A673 (cell line): ENCODE measurements at regions not wholly inside any gene's neighbourhood (a gene's known extent, or its start where the extent isn't known, plus 50 kb on each side); places are given as distances from the start of the nearest gene placed in this dataset.
"Not testable (repeated sequence)": the region's sequence is repeated elsewhere in the genome, so short reads cannot be mapped to it uniquely, and the experiment has no call there.

Source experiments
- BruUV-seq: library from RNA; stranded (reverse); fragments of 400-500 nt; replicated peaks from 2 replicates; lab custom pipeline; 2021; lab: Mats Ljungman, UMichigan
- CTCF ChIA-PET: fragments of 300-600 bp; sonication (Branson Sonifier 250); formaldehyde crosslinking; loops from one replicate; lab custom pipeline; 2022; ENCODE audit warnings: antibody characterized with exemption; lab: Charles Lee
- POLR2A ChIA-PET: fragments of 300-600 bp; sonication (Branson Sonifier 250); formaldehyde crosslinking; loops from one replicate; lab custom pipeline; 2022; ENCODE audit warnings: antibody characterized with exemption; ENCODE audit not compliant: low non-redundant PET; lab: Charles Lee
- DNase-seq: peaks from one replicate; pipeline ENCODE4 v3.0.0-alpha.2; 2015; ENCODE audit warnings: low spot score
- H3K27ac ChIP-seq: fragments of 200-600 bp; sonication (generic); 2 replicates; pipeline ENCODE4 v1.5.1; 2016; ENCODE audit warnings: mixed run types, low read depth, mild to moderate bottlenecking, mixed read lengths, antibody characterized with exemption, low read length; ENCODE audit not compliant: poor library complexity, severe bottlenecking
- H3K27me3 ChIP-seq: fragments of 200-600 bp; sonication (generic); replicated peaks from 2 replicates; pipeline ENCODE4 v1.6.1; 2017; ENCODE audit warnings: mixed run types, low read depth, mild to moderate bottlenecking, mixed read lengths, antibody characterized with exemption, low read length; ENCODE audit not compliant: insufficient read depth, poor library complexity
- H3K36me3 ChIP-seq: fragments of 200-600 bp; sonication (generic); 2 replicates; pipeline ENCODE4 v1.6.1; 2016; ENCODE audit warnings: mixed run types, mild to moderate bottlenecking, mixed read lengths, antibody characterized with exemption, low read length; ENCODE audit not compliant: insufficient read depth, poor library complexity, severe bottlenecking
- H3K4me1 ChIP-seq: fragments of 200-600 bp; sonication (generic); 2 replicates; pipeline ENCODE4 v1.6.1; 2017; ENCODE audit warnings: mixed run types, mild to moderate bottlenecking, mixed read lengths, antibody characterized with exemption, low read length; ENCODE audit not compliant: insufficient read depth, poor library complexity, severe bottlenecking
- H3K4me3 ChIP-seq: fragments of 200-600 bp; sonication (generic); 2 replicates; pipeline ENCODE4 v1.5.1; 2016; ENCODE audit warnings: low read depth, mixed run types, mild to moderate bottlenecking, mixed read lengths, low read length; ENCODE audit not compliant: poor library complexity, severe bottlenecking
- H3K9me3 ChIP-seq: fragments of 200-600 bp; sonication (generic); 2 replicates; pipeline ENCODE4 v1.6.1; 2016; ENCODE audit warnings: mixed run types, low read depth, mild to moderate bottlenecking, mixed read lengths, antibody characterized with exemption, low read length; ENCODE audit not compliant: poor library complexity, severe bottlenecking
- CTCF ChIP-seq: fragments of 300-800, 200-600 bp; sonication (generic); conservative IDR thresholded peaks from 2 replicates; pipeline ENCODE4 v1.5.1; 2017; ENCODE audit warnings: low read depth, mild to moderate bottlenecking, antibody characterized with exemption, low read length, moderate library complexity, mixed read lengths
- EZH2 ChIP-seq: fragments of 200-600 bp; sonication (generic); IDR thresholded peaks from 2 replicates; pipeline ENCODE4 v1.6.1; 2017; ENCODE audit warnings: borderline replicate concordance, low read depth, mild to moderate bottlenecking, mixed read lengths, antibody characterized with exemption, low read length; ENCODE audit not compliant: poor library complexity, severe bottlenecking
- intact Hi-C: fragments of 100-400 bp; cut with micrococcal nuclease; formaldehyde crosslinking; loops from one replicate; pipeline ENCODE4 v1.10.0; 2022; ENCODE audit not compliant: unreplicated experiment

DNA sequence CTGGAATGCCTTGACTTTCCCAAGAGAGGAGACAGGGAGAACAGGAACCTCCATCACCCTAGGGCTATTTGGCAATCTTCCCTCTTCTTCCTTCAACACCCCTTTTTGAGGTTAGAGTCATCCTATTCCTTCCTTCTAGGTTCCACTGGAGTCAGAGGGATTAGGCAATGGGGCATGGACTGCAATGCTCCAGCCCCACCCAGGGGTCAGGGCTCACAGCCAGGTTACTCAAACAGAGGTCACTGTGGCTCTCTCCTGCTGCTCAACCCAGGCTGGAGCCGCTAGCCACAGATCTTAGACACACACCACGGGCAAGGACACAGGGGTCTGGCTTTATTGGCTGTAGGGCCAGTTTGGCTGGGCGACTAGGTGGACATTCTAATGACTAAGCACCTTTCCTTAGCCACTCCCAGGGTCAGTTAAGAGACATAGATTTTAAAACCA, 145.5 kb upstream of the NRIP1 start:
- POLR2A ChIA-PET, result no interaction called here
- Histone ChIP-seq H3K4me1 (no peaks in the 10 kb centered on the region), H3K27me3 (no peaks in the 10 kb centered on the region), H3K9me3 (no peaks in the 10 kb centered on the region), H3K36me3 (no peaks in the 10 kb centered on the region), H3K4me3 (no peak overlapping the region), H3K27ac (no peak overlapping the region)
- no TSS peak for BruUV-seq
- intact Hi-C loops, result no loop called here
- CTCF ChIA-PET, result no interaction called here
- DNase-seq, result no peak
- TF ChIP-seq CTCF (no peak), EZH2 (no peak)

DNA sequence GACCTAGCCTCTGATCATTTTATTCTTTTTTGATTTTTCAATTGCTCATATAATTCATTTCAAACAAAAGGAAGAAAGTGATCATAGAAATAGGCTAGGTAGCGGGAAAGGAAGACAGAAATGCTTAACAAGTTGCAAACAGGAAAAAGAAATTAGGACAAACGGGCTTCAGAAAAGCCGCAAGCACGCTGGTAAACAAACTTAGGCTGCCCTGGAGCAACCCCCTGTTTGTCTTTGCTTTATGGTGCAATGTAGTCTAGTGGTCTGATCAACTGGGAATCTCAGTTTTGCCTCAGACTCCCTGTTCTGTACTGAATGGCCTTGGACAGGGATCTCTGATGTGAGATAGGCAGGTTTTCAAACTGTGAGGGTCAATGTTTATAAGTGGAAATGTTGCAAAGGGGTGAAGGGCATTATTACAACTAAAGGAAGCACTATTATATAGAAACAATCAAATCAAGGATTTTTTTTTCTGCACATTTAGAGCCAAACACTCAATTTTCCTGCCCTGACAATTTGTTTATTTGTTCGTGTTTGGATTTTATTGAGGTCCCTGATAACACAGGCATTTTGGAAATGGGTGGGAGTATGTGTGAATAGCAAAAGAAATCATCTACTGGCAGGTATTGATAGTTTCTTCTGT, 146.8 kb upstream of the NRIP1 start:
- Histone ChIP-seq H3K27me3 (no peaks in the 10 kb centered on the region), H3K4me1 (no peaks in the 10 kb centered on the region), H3K4me3 (no peak overlapping the region), H3K27ac (no peak overlapping the region), H3K36me3 (no peaks in the 10 kb centered on the region), H3K9me3 (no peaks in the 10 kb centered on the region)
- BruUV-seq, result no TSS peak
- intact Hi-C loops, result no loop called here
- no peak for DNase-seq
- ChIA-PET POLR2A (no interaction called here), CTCF (no interaction called here)
- TF ChIP-seq CTCF, result no peak
- no peak for TF ChIP-seq EZH2

- Histone ChIP-seq H3K27me3 (no peaks in the 10 kb centered on the region), H3K9me3 (no peaks in the 10 kb centered on the region), H3K36me3 (no peaks in the 10 kb centered on the region), H3K27ac (no peak overlapping the region), H3K4me3 (no peak overlapping the region), H3K4me1 (no peaks in the 10 kb centered on the region)
- DNase-seq, result no peak
- intact Hi-C loops, result no loop called here
- BruUV-seq, result no TSS peak
- TF ChIP-seq CTCF (no peak), EZH2 (no peak)
- ChIA-PET POLR2A (no interaction called here), CTCF (no interaction called here)
Measured at GRCh38 chr21:15212206-15212605, 147.4 kb upstream of the NRIP1 start.

DNA sequence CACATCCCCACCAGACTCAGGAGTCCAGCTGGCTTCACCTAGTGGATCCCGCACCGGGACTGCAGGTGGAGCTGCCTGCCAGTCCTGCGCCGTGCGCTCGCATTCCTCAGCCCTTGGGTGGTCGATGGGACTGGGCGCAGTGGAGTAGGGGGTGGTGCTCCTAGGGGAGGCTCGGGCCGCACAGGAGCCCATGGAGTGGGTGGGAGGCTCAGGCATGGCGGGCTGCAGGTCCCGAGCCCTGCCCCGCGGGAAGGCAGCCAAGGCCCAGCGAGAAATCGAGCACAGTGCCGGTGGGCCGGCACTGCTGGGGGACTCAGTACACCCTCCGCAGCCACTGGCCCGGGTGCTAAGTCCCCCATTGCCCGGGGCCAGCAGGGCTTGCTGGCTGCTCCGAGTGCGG, 153.7 kb upstream of the NRIP1 start:
- DNase-seq, H3K4me3 ChIP-seq, intact Hi-C loops, H3K36me3 ChIP-seq, BruUV-seq, H3K27me3 ChIP-seq, CTCF ChIA-PET, POLR2A ChIA-PET, H3K4me1 ChIP-seq, H3K9me3 ChIP-seq, H3K27ac ChIP-seq: not testable (repeated sequence)
